Ishikawa (cell line): ENCODE measurements at regions not wholly inside any gene's neighbourhood (a gene's known extent, or its start where the extent isn't known, plus 50 kb on each side); places are given as distances from the start of the nearest gene placed in this dataset.

ENCODE experiments used
- CEBPB ChIP-seq: IDR thresholded peaks from 2 replicates; pipeline ENCODE4 v1.6.1; 2012
- CREB1 ChIP-seq: IDR thresholded peaks from 2 replicates; pipeline ENCODE4 v1.6.1; 2012; ENCODE audit warnings: low read depth
- EGR1 ChIP-seq: IDR thresholded peaks from 2 replicates; pipeline ENCODE4 v1.6.1; 2012
- EP300 ChIP-seq: IDR thresholded peaks from 2 replicates; pipeline ENCODE4 v1.6.1; 2012; ENCODE audit warnings: borderline replicate concordance
- FOXM1 ChIP-seq: IDR thresholded peaks from 2 replicates; pipeline ENCODE4 v1.6.1; 2012; ENCODE audit warnings: low read depth, borderline replicate concordance
- MAX ChIP-seq: IDR thresholded peaks from 2 replicates; pipeline ENCODE4 v1.6.1; 2012
- NFIC ChIP-seq: IDR thresholded peaks from 2 replicates; pipeline ENCODE4 v1.6.1; 2012
- RAD21 ChIP-seq: IDR thresholded peaks from 2 replicates; pipeline ENCODE4 v1.6.1; 2012; ENCODE audit warnings: low read depth
- REST ChIP-seq: IDR thresholded peaks from 2 replicates; pipeline ENCODE4 v1.6.1; 2012; ENCODE audit warnings: low read depth, mild to moderate bottlenecking
- TAF1 ChIP-seq: IDR thresholded peaks from 2 replicates; pipeline ENCODE4 v1.6.1; 2012; ENCODE audit warnings: low read depth, mild to moderate bottlenecking
- TCF12 ChIP-seq: IDR thresholded peaks from 2 replicates; pipeline ENCODE4 v1.6.1; 2012; ENCODE audit warnings: low read depth
- TEAD4 ChIP-seq: IDR thresholded peaks from 2 replicates; pipeline ENCODE4 v1.6.1; 2012
- USF1 ChIP-seq: IDR thresholded peaks from 2 replicates; pipeline ENCODE4 v1.6.1; 2012
- YY1 ChIP-seq: IDR thresholded peaks from 2 replicates; pipeline ENCODE4 v1.6.1; 2012; ENCODE audit warnings: low read depth
- ZBTB7A ChIP-seq: IDR thresholded peaks from 2 replicates; pipeline ENCODE4 v1.6.1; 2012; ENCODE audit warnings: low read depth

GRCh38 chr5:124234770-124235562, 511.5 kb downstream of the ZNF608 start:
- no peak for TF ChIP-seq TEAD4
- TF ChIP-seq CEBPB, result no peak
- TF ChIP-seq ZBTB7A, result no peak
- no peak for TF ChIP-seq TAF1
- no peak for TF ChIP-seq YY1
- TF ChIP-seq REST, result no peak
- no peak for TF ChIP-seq USF1
- TF ChIP-seq FOXM1, result no peak
- TF ChIP-seq NFIC, result no peak
- TF ChIP-seq EP300, result no peak
- no peak for TF ChIP-seq EGR1
- TF ChIP-seq RAD21, result no peak
- TF ChIP-seq CREB1, result no peak
- no peak for TF ChIP-seq TCF12
- TF ChIP-seq MAX, result no peak

GRCh38 chr5:124234022-124234769, 512.2 kb downstream of the ZNF608 start:
- TF ChIP-seq EGR1, result no peak
- TF ChIP-seq CREB1, result no peak
- TF ChIP-seq TEAD4, result no peak
- TF ChIP-seq CEBPB, result no peak
- no peak for TF ChIP-seq TCF12
- no peak for TF ChIP-seq MAX
- no peak for TF ChIP-seq ZBTB7A
- no peak for TF ChIP-seq RAD21
- TF ChIP-seq NFIC, result no peak

GRCh38 chr5:124232515-124232914, 513.9 kb downstream of the ZNF608 start:
- no peak for TF ChIP-seq FOXM1
- TF ChIP-seq EGR1, result no peak
- TF ChIP-seq YY1, result no peak
- TF ChIP-seq USF1, result no peak
- no peak for TF ChIP-seq MAX
- TF ChIP-seq CEBPB, result no peak
- TF ChIP-seq CREB1, result no peak

- TF ChIP-seq FOXM1 (no peak), TAF1 (no peak), ZBTB7A (no peak), CREB1 (no peak), YY1 (no peak), REST (no peak), USF1 (no peak), EGR1 (no peak), EP300 (no peak), RAD21 (no peak), TEAD4 (no peak), NFIC (no peak)
These were observed 514.6 kb downstream of the ZNF608 start for GRCh38 chr5:124231802-124232201.

GRCh38 chr5:124231230-124231629, 515.2 kb downstream of the ZNF608 start:
- TF ChIP-seq FOXM1 (no peak), REST (no peak), EGR1 (no peak), MAX (no peak), EP300 (no peak), USF1 (no peak), TCF12 (no peak), RAD21 (no peak), CEBPB (no peak), TEAD4 (no peak), CREB1 (no peak)
